Stimulated activated CD8-positive, alpha-beta memory T cell treated with anti-CD3 and anti-CD28 coated beads, Interleukin-7, amount 100 ng/mL, for 48 hours (primary cell): ENCODE measurements at regions not wholly inside any gene's neighbourhood (a gene's known extent, or its start where the extent isn't known, plus 50 kb on each side); places are given as distances from the start of the nearest gene placed in this dataset.

Experiments used
- DNase-seq, 2 donors: peaks; one replicate each; pipeline ENCODE4 v3.0.0-alpha.2; 2020; ENCODE audit warnings: low read depth in 1 of 2; ENCODE audit errors: extremely low read depth in 1 of 2

DNA sequence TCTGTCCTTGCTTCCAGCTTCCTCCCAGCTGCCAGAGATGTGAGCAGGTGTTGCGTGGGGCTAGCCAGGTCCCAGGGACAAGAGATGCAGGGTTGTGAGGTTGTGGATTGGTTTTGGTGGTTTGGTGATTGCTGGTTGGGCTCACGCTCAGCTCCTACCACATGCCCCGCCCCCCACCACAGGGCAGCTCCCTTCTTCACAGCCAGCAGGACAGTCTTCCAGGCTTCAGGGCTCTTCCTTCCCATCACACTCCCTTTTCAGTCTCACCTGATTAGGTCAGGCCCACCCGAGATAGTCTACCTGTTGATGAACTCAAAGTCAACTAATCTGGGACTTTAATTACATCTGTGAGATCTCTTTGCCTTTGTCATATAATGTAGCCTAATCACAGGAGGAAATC, 52.0 kb upstream of the GLI2 start:
- DNase-seq: no peak

DNA sequence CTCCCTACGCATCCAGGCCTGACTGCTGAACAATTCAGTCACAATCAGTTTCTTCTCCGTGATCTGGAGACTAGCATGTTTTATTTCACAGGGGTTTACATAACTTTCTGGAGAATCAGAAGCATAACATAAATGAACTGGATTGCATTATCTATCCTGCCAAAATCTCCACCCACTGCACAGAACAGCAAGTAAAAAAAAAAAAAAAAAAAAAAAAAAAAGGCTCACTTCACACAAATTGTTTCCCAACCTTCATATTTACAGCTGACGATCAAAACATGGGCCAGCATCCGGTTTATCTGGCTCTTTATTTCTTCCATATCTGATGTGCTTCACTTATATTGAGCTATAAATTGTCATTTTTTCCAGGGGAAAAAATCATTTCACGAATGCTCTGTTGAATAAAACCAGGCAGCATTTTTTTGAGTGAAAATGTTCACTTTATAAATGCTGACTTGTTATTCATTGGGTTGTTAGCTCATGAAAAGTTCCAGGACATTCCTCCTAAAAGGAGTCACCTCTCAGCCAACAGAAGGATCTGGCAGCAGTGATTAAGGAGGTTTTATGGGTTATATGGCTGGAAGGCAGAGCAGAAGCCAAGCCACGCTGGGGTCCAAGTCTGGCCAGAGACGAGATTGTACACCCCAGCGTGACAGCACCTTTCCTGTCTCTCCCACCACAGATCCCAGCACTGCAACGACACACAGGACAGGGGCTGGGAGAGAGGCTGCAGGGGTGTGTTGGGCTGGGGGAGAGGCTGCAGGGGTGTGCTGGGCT, 51.2 kb upstream of the GLI2 start:
- DNase-seq: no peak

DNA sequence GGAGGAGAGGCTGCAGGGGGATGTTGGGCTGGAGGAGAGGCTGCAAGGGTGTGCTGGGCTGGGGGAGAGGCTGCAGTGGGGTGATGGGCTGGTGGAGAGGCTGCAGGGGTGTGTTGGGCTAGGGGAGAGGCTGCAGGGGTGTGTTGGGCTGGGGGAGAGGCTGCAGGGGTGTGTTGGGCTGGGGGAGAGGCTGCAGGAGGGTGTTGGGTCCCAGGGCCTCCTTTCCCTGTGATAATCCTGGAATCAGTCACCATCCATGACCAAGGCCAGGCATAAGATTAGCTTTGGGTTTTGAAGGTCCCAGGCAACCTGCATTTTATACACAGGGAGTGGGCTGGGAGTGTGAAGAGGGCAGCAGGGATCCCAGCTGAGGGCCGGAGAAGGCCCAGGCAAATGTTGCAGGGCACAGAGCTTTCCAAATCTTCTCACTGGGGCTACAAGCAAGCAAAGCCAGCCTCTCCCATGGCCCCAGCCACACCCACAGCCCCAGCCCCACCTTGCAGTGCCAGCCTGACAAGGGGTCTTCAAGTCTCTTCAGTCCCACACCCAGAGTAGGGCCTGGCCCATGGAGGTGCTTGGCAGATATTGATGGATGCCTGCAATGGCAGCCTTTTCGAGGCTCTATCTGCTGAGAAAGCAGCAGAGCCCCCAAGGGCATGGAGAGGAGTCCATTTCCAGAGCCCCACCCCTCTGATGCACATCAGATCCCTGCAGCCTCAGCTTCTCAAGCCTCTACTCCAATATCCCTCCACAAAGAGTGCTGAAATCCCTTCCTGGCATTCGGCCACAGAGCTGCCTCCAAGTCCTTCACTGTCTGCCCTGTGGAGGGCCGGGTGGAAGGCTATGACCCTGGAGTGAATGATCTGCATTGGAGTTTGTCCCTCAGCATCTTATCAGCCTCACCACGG, 50.3 kb upstream of the GLI2 start:
- no peak for DNase-seq
